ENCODE measurements at regions not wholly inside any gene's neighbourhood (a gene's known extent, or its start where the extent isn't known, plus 50 kb on each side); places are given as distances from the start of the nearest gene placed in this dataset.
"Not testable (repeated sequence)": the region's sequence is repeated elsewhere in the genome, so short reads cannot be mapped to it uniquely, and the experiment has no call there.

DNA sequence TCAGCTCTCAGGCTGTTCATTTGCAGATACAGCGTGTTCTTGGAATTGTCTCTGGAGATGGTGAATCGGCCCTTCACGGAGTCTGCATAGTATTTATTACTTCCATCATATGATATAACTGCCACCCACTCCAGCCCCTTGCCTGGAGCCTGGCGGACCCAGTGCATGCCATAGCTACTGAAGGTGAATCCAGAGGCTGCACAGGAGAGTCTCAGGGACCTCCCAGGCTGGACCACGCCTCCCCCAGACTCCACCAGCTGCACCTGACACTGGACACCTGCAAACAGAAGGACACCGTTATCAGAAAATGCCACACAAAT, 808.7 kb downstream of the TMEM121 start:
- TF ChIP-seq CTCF (IDR thresholded peaks at IDR 0.05); ZSCAN20 (CRISPR knock-in tag; IDR thresholded peaks at IDR 0.05); FOSL2 (IDR thresholded peaks at IDR 0.05); FOSL2 (CRISPR knock-in tag; IDR thresholded peaks at IDR 0.05); JUN (IDR thresholded peaks at IDR 0.05): not testable (repeated sequence)
